IMR-90 (cell line): ENCODE measurements at regions not wholly inside any gene's neighbourhood (a gene's known extent, or its start where the extent isn't known, plus 50 kb on each side); places are given as distances from the start of the nearest gene placed in this dataset.

Experiments used
- ATAC-seq: fragments of 200-7000 bp; cut with Tn5 transposase; 2 replicates; pipeline ENCODE4 v1.9.1; 2020; ENCODE audit warnings: low read depth, mild to moderate bottlenecking, moderate library complexity
- BruUV-seq: library from RNA; stranded (reverse); fragments of 400-500 nt; replicated peaks from 2 replicates; lab custom pipeline; 2021; lab: Mats Ljungman, UMichigan
- CTCF ChIA-PET: fragments of 300-600 bp; formaldehyde crosslinking; extraction: SDS; loops from one replicate; lab custom pipeline; 2021; ENCODE audit warnings: antibody characterized with exemption; lab: Yijun Ruan, JAX
- POLR2A ChIA-PET: fragments of 300-600 bp; sonication (Branson Sonifier 250); formaldehyde crosslinking; loops from one replicate; lab custom pipeline; 2022; ENCODE audit warnings: antibody characterized with exemption; ENCODE audit not compliant: unreplicated experiment; lab: Charles Lee
- DNase-seq: peaks from one replicate; pipeline ENCODE4 v3.0.0; 2013
- H2AFZ ChIP-seq: replicated peaks from 2 replicates; pipeline ENCODE3; 2013; ENCODE audit warnings: low read length, mild to moderate bottlenecking; ENCODE audit not compliant: poor library complexity
- H2AK5ac ChIP-seq: 2 replicates; pipeline ENCODE4 v1.6.1; 2013; ENCODE audit warnings: low read depth, low read length, inconsistent platforms
- H2AK9ac ChIP-seq: replicated peaks from 2 replicates; pipeline ENCODE3; 2013; ENCODE audit warnings: mild to moderate bottlenecking, low read depth, low read length, moderate library complexity; ENCODE audit not compliant: poor library complexity
- H2BK120ac ChIP-seq: 2 replicates; pipeline ENCODE4 v1.6.1; 2013; ENCODE audit warnings: low read depth, low read length, inconsistent platforms
- H2BK15ac ChIP-seq: 3 replicates; pipeline ENCODE4 v1.6.1; 2013; ENCODE audit warnings: low read depth, low read length, inconsistent platforms
- H2BK20ac ChIP-seq: 2 replicates; pipeline ENCODE4 v1.6.1; 2013; ENCODE audit warnings: low read depth, mild to moderate bottlenecking, inconsistent platforms, low read length, moderate library complexity
- H2BK5ac ChIP-seq: 2 replicates; pipeline ENCODE4 v1.6.1; 2013; ENCODE audit warnings: mild to moderate bottlenecking, low read depth, low read length, inconsistent platforms; ENCODE audit not compliant: poor library complexity, severe bottlenecking
- H3K14ac ChIP-seq: replicated peaks from 2 replicates; pipeline ENCODE4 v1.6.1; 2013; ENCODE audit warnings: low read depth, low read length, inconsistent platforms
- H3K18ac ChIP-seq: 2 replicates; pipeline ENCODE4 v1.6.1; 2013; ENCODE audit warnings: low read depth, low read length, control low read depth
- H3K23ac ChIP-seq: 2 replicates; pipeline ENCODE4 v1.6.1; 2013; ENCODE audit warnings: low read depth, low read length, inconsistent platforms
- H3K27ac ChIP-seq: 2 replicates; pipeline ENCODE4 v1.5.1; 2013; ENCODE audit warnings: mild to moderate bottlenecking, control low read depth, low read length; ENCODE audit not compliant: insufficient read depth
- H3K27me3 ChIP-seq: 2 replicates; pipeline ENCODE4 v1.6.1; 2013; ENCODE audit warnings: low read length; ENCODE audit not compliant: control insufficient read depth, insufficient read depth
- H3K36me3 ChIP-seq: 2 replicates; pipeline ENCODE4 v1.6.1; 2013; ENCODE audit warnings: low read length, mixed read lengths; ENCODE audit not compliant: control insufficient read depth, insufficient read depth
- H3K4ac ChIP-seq: 2 replicates; pipeline ENCODE4 v1.6.1; 2013; ENCODE audit warnings: low read depth, low read length, inconsistent platforms
- H3K4me1 ChIP-seq: 2 replicates; pipeline ENCODE4 v1.6.1; 2013; ENCODE audit warnings: low read length, mixed read lengths; ENCODE audit not compliant: control insufficient read depth, insufficient read depth
- H3K4me2 ChIP-seq: 2 replicates; pipeline ENCODE4 v1.6.1; 2013; ENCODE audit warnings: low read depth, mild to moderate bottlenecking, control low read depth, low read length, moderate library complexity
- H3K4me3 ChIP-seq: 2 replicates; pipeline ENCODE4 v1.5.1; 2013; ENCODE audit warnings: low read depth, mild to moderate bottlenecking, control low read depth, low read length, moderate library complexity; ENCODE audit not compliant: insufficient read depth
- H3K56ac ChIP-seq: 2 replicates; pipeline ENCODE4 v1.6.1; 2013; ENCODE audit warnings: low read length, inconsistent platforms; ENCODE audit not compliant: insufficient read depth; ENCODE audit errors: extremely low read depth
- H3K79me1 ChIP-seq, 2 experiments: 2 replicates each; pipeline ENCODE4 v1.6.1; 2013; ENCODE audit warnings: low read length in 2 of 2, inconsistent platforms in 1 of 2, low read depth in 1 of 2
- H3K9ac ChIP-seq: 2 replicates; pipeline ENCODE4 v1.6.1; 2013; ENCODE audit warnings: low read depth, low read length, control low read depth
- H3K9me1 ChIP-seq: 2 replicates; pipeline ENCODE4 v1.6.1; 2013; ENCODE audit warnings: low read length, inconsistent platforms; ENCODE audit not compliant: insufficient read depth
- H3K9me3 ChIP-seq: 2 replicates; pipeline ENCODE4 v1.6.1; 2013; ENCODE audit warnings: low read length; ENCODE audit not compliant: control insufficient read depth, insufficient read depth
- H4K20me1 ChIP-seq: 2 replicates; pipeline ENCODE4 v1.6.1; 2013; ENCODE audit warnings: low read length, inconsistent platforms; ENCODE audit not compliant: insufficient read depth
- H4K5ac ChIP-seq: 2 replicates; pipeline ENCODE4 v1.6.1; 2013; ENCODE audit warnings: mild to moderate bottlenecking, low read depth, low read length, control low read depth
- H4K8ac ChIP-seq, 2 experiments: 2 replicates each; pipeline ENCODE4 v1.6.1; 2013; ENCODE audit warnings: low read depth in 2 of 2, low read length in 2 of 2, control low read depth in 1 of 2, inconsistent platforms in 1 of 2
- H4K91ac ChIP-seq: 2 replicates; pipeline ENCODE4 v1.6.1; 2013; ENCODE audit warnings: low read depth, low read length, inconsistent platforms; ENCODE audit not compliant: insufficient read depth
- CHD1 ChIP-seq: IDR thresholded peaks from 2 replicates; pipeline ENCODE4 v1.6.1; 2012; ENCODE audit warnings: low read depth, low read length, improper control_type of control experiment
- FOS ChIP-seq: fragments of 150-350 bp; IDR thresholded peaks from 2 replicates; pipeline ENCODE4 v1.6.1; 2016; ENCODE audit warnings: low read depth, low read length
- MAZ ChIP-seq: IDR thresholded peaks from 2 replicates; pipeline ENCODE4 v1.6.1; 2012; ENCODE audit warnings: low read depth, mild to moderate bottlenecking, low read length, improper control_type of control experiment, moderate library complexity, borderline replicate concordance
- MXI1 ChIP-seq: IDR thresholded peaks from 2 replicates; pipeline ENCODE4 v1.6.1; 2012; ENCODE audit warnings: low read depth, mild to moderate bottlenecking, low read length, moderate library complexity, borderline replicate concordance
- POLR2A ChIP-seq: IDR thresholded peaks from 2 replicates; pipeline ENCODE4 v1.6.1; 2012; ENCODE audit warnings: mild to moderate bottlenecking, low read depth, low read length
- RCOR1 ChIP-seq: IDR thresholded peaks from 2 replicates; pipeline ENCODE4 v1.6.1; 2012; ENCODE audit warnings: mild to moderate bottlenecking, low read length, improper control_type of control experiment; ENCODE audit not compliant: insufficient replicate concordance
- WGBS, 2 experiments: methylation state at CpG; one replicate each; pipeline versions ENCODE4 v1.1.5 to v1.1.7; 2013; ENCODE audit warnings: missing lambda C conversion rate in 2 of 2; ENCODE audit not compliant: insufficient read length in 1 of 2; ENCODE audit errors: extremely low coverage in 2 of 2; 5-methylcytosine and 5-hydroxymethylcytosine counted together
- dilution Hi-C: fragments of 300-500 bp; cut with HindIII; formaldehyde crosslinking; loops from one replicate; pipeline ENCODE4 v1.14.3; 2018; ENCODE audit warnings: low sequenced_read_pairs; ENCODE audit not compliant: unreplicated experiment
- in situ Hi-C: fragments of 300-500 bp; cut with MboI; formaldehyde crosslinking; loops from 3 replicates; pipeline ENCODE4 v1.14.3; 2019; ENCODE audit warnings: low sequenced_read_pairs, inconsistent platforms, mixed read lengths
- intact Hi-C: fragments of 100-400 bp; cut with micrococcal nuclease; formaldehyde crosslinking; loops from 2 replicates; pipeline ENCODE4 v1.10.0; 2022
- TF ChIP-seq, protein P1 (sequence below): conservative IDR thresholded peaks from 2 replicates; pipeline ENCODE4 v1.5.1; 2012; ENCODE audit warnings: mild to moderate bottlenecking, low read depth, low read length, improper control_type of control experiment
- TF ChIP-seq, protein P2 (sequence below): fragments of 150-350 bp; IDR thresholded peaks from 2 replicates; pipeline ENCODE4 v1.6.1; 2016; ENCODE audit warnings: low read depth, mild to moderate bottlenecking, low read length, moderate library complexity, borderline replicate concordance
- TF ChIP-seq, protein P3 (sequence below): fragments of 150-350 bp; IDR thresholded peaks from 2 replicates; pipeline ENCODE4 v1.6.1; 2017; ENCODE audit warnings: mild to moderate bottlenecking, antibody characterized with exemption, low read length, low read depth

DNA sequence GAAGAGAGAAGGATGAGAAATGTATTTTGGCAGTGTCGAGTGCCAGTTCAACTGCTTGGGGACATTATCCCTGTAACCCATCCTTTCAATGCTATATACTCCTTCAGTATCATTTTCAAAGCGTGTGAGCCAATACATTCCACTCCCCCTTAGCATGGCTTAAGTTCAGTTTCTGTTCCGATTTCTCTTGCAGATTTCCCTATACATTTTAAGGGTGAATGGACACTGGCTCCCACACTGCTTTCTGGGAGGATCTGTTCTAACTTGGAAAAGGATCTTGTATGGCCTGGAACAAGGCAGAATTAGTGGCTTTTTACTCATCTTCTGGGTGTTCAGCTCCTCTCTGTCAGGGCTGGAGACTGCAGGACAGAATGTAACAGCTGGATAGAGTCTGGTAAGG, 333.8 kb downstream of the HAPSTR1 start:
- Histone ChIP-seq H3K4me2 (no peak overlapping the region), H2BK120ac (no peak overlapping the region), H3K36me3 (no peaks in the 10 kb centered on the region), H3K9ac (no peak overlapping the region), H3K56ac (no peak overlapping the region), H2AK5ac (no peak overlapping the region), H2BK20ac (no peak overlapping the region), H3K23ac (no peak overlapping the region), H4K20me1 (no peaks in the 10 kb centered on the region), H3K9me3 (peaks cover 10% of the 10 kb centered on the region), H3K4me1 (no peaks in the 10 kb centered on the region), H3K27ac (no peak overlapping the region), H3K14ac (no peak overlapping the region), H3K9me1 (no peaks in the 10 kb centered on the region), H2BK15ac (no peak overlapping the region), H3K18ac (no peak overlapping the region), H4K8ac (no peak overlapping the region), H2BK5ac (no peak overlapping the region), H4K91ac (no peak overlapping the region), H3K79me1 (no peaks in the 10 kb centered on the region), H3K4me3 (no peak overlapping the region), H2AFZ (no peak overlapping the region), H4K5ac (no peak overlapping the region), H2AK9ac (no peak overlapping the region), H3K4ac (no peak overlapping the region), H3K27me3 (no peaks in the 10 kb centered on the region)
- dilution Hi-C loops, result no loop called here
- TF ChIP-seq POLR2A (no peak), RCOR1 (no peak), FOS (no peak), CHD1 (no peak), MXI1 (no peak), MAZ (no peak)
- TF ChIP-seq, protein P1, sequence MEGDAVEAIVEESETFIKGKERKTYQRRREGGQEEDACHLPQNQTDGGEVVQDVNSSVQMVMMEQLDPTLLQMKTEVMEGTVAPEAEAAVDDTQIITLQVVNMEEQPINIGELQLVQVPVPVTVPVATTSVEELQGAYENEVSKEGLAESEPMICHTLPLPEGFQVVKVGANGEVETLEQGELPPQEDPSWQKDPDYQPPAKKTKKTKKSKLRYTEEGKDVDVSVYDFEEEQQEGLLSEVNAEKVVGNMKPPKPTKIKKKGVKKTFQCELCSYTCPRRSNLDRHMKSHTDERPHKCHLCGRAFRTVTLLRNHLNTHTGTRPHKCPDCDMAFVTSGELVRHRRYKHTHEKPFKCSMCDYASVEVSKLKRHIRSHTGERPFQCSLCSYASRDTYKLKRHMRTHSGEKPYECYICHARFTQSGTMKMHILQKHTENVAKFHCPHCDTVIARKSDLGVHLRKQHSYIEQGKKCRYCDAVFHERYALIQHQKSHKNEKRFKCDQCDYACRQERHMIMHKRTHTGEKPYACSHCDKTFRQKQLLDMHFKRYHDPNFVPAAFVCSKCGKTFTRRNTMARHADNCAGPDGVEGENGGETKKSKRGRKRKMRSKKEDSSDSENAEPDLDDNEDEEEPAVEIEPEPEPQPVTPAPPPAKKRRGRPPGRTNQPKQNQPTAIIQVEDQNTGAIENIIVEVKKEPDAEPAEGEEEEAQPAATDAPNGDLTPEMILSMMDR, result no peak
- TF ChIP-seq, protein P2, sequence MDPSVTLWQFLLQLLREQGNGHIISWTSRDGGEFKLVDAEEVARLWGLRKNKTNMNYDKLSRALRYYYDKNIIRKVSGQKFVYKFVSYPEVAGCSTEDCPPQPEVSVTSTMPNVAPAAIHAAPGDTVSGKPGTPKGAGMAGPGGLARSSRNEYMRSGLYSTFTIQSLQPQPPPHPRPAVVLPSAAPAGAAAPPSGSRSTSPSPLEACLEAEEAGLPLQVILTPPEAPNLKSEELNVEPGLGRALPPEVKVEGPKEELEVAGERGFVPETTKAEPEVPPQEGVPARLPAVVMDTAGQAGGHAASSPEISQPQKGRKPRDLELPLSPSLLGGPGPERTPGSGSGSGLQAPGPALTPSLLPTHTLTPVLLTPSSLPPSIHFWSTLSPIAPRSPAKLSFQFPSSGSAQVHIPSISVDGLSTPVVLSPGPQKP, result no peak
- TF ChIP-seq, protein P3, sequence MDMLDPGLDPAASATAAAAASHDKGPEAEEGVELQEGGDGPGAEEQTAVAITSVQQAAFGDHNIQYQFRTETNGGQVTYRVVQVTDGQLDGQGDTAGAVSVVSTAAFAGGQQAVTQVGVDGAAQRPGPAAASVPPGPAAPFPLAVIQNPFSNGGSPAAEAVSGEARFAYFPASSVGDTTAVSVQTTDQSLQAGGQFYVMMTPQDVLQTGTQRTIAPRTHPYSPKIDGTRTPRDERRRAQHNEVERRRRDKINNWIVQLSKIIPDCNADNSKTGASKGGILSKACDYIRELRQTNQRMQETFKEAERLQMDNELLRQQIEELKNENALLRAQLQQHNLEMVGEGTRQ, result no peak
- intact Hi-C loops, result no loop called here
- no TSS peak for BruUV-seq
- no CpG with 5 or more reads among the region's 3 CpGs for WGBS, 2 experiments
- ChIA-PET POLR2A (no interaction called here), CTCF (no interaction called here)
- in situ Hi-C loops, result no loop called here
- DNase-seq, result no peak
- ATAC-seq, result no peak
